Hepatocyte (in vitro differentiated cells): ENCODE measurements at regions not wholly inside any gene's neighbourhood (a gene's known extent, or its start where the extent isn't known, plus 50 kb on each side); places are given as distances from the start of the nearest gene placed in this dataset.

Source experiments
- EZH2 ChIP-seq: fragments of 200-600 bp; sonication (generic); IDR thresholded peaks from 2 replicates; pipeline ENCODE4 v1.6.1; 2016; ENCODE audit warnings: antibody characterized with exemption, mild to moderate bottlenecking, borderline replicate concordance
- EZH2phosphoT487 ChIP-seq: fragments of 200-600 bp; sonication (generic); IDR thresholded peaks from one replicate; pipeline ENCODE4 v1.6.1; 2018; ENCODE audit warnings: antibody characterized with exemption, mild to moderate bottlenecking, low read depth, moderate library complexity; ENCODE audit not compliant: unreplicated experiment, severe bottlenecking
- TF ChIP-seq, protein P1 (sequence below): fragments of 200-600 bp; sonication (generic); IDR thresholded peaks from 2 replicates; pipeline ENCODE4 v1.5.1; 2016; ENCODE audit warnings: antibody characterized with exemption, mild to moderate bottlenecking; ENCODE audit not compliant: poor library complexity

GRCh38 chr1:56326056-56326455 is 253.3 kb downstream of the PLPP3 start:
- TF ChIP-seq, protein P1, sequence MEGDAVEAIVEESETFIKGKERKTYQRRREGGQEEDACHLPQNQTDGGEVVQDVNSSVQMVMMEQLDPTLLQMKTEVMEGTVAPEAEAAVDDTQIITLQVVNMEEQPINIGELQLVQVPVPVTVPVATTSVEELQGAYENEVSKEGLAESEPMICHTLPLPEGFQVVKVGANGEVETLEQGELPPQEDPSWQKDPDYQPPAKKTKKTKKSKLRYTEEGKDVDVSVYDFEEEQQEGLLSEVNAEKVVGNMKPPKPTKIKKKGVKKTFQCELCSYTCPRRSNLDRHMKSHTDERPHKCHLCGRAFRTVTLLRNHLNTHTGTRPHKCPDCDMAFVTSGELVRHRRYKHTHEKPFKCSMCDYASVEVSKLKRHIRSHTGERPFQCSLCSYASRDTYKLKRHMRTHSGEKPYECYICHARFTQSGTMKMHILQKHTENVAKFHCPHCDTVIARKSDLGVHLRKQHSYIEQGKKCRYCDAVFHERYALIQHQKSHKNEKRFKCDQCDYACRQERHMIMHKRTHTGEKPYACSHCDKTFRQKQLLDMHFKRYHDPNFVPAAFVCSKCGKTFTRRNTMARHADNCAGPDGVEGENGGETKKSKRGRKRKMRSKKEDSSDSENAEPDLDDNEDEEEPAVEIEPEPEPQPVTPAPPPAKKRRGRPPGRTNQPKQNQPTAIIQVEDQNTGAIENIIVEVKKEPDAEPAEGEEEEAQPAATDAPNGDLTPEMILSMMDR, result no peak
- TF ChIP-seq EZH2phosphoT487 (no peak), EZH2 (no peak)
